ENCODE measurements at regions not wholly inside any gene's neighbourhood (a gene's known extent, or its start where the extent isn't known, plus 50 kb on each side); places are given as distances from the start of the nearest gene placed in this dataset.

GRCh38 chr13:63625869-63626268, 2210.2 kb upstream of the PCDH20 start:
- DNase-seq = peak in 1 of 7 donors; percentile 60
- Histone ChIP-seq H3K4me3 (no peak overlapping the region), H3K36me3 (replicated peaks in 1 of 2) (no peaks in the 10 kb centered on the region), H3K27me3 (no peaks in the 10 kb centered on the region), H3K4me1 (replicated peaks in 1 of 2) (no peaks in the 10 kb centered on the region), H3K27ac (peak overlapping the region in 1 of 5 donors; percentile 2), H3K9me3 (replicated peaks in 1 of 3) (no peaks in the 10 kb centered on the region)
- TF ChIP-seq POLR2A (IDR thresholded peaks at IDR 0.05) = no peak
- no peak for TF ChIP-seq CTCF (IDR thresholded peaks at IDR 0.05)
- intact Hi-C loops (cut with DNase I) = no loop called here
- 79 to 100% (median 88%) methylated on average over 1 of the region's 1 CpG for WGBS, 4 donors

GRCh38 chr13:63614874-63615612, 2199.4 kb upstream of the PCDH20 start:
- WGBS, 4 donors = 68 to 75% (median 72%) methylated on average over 5 of the region's 5 CpGs

GRCh38 chr13:63607153-63607552, 2191.5 kb upstream of the PCDH20 start:
- intact Hi-C loops (cut with DNase I) = no loop called here
- H3K36me3 ChIP-seq (replicated peaks in 1 of 2) = no peaks in the 10 kb centered on the region
- no peak overlapping the region for H3K4me3 ChIP-seq
- H3K9me3 ChIP-seq (replicated peaks in 1 of 3) = no peaks in the 10 kb centered on the region
- DNase-seq = no peak
- H3K27ac ChIP-seq = no peak overlapping the region
- no peak for TF ChIP-seq POLR2A (IDR thresholded peaks at IDR 0.05)
- TF ChIP-seq CTCF (IDR thresholded peaks at IDR 0.05) = no peak
- no peaks in the 10 kb centered on the region for H3K27me3 ChIP-seq
- no peaks in the 10 kb centered on the region for H3K4me1 ChIP-seq (replicated peaks in 1 of 2)
- WGBS, 4 donors = 76 to 98% (median 89%) methylated on average over 1 of the region's 1 CpG

More at GRCh38 chr13:63614874-63615612, 2199.4 kb upstream of the PCDH20 start:
- no peaks in the 10 kb centered on the region for H3K36me3 ChIP-seq (replicated peaks in 1 of 2)
- H3K27ac ChIP-seq = no peak overlapping the region
- intact Hi-C loops (cut with DNase I) = no loop called here
- H3K4me3 ChIP-seq = no peak overlapping the region
- H3K9me3 ChIP-seq (replicated peaks in 1 of 3) = no peaks in the 10 kb centered on the region
- H3K4me1 ChIP-seq (replicated peaks in 1 of 2) = no peaks in the 10 kb centered on the region
- H3K27me3 ChIP-seq = no peaks in the 10 kb centered on the region
- DNase-seq = no peak
- TF ChIP-seq POLR2A (IDR thresholded peaks at IDR 0.05) (no peak), CTCF (IDR thresholded peaks at IDR 0.05) (no peak)

GRCh38 chr13:63605962-63606361, 2190.3 kb upstream of the PCDH20 start:
- TF ChIP-seq CTCF (IDR thresholded peaks at IDR 0.05) (no peak), POLR2A (IDR thresholded peaks at IDR 0.05) (no peak)

More at GRCh38 chr13:63605962-63606361, 2190.3 kb upstream of the PCDH20 start:
- H3K4me1 ChIP-seq (replicated peaks in 1 of 2) = no peaks in the 10 kb centered on the region
- H3K36me3 ChIP-seq (replicated peaks in 1 of 2) = no peaks in the 10 kb centered on the region
- intact Hi-C loops (cut with DNase I) = no loop called here
- H3K9me3 ChIP-seq (replicated peaks in 1 of 3) = no peaks in the 10 kb centered on the region
- no peaks in the 10 kb centered on the region for H3K27me3 ChIP-seq
- DNase-seq = no peak
- no peak overlapping the region for H3K27ac ChIP-seq
- no peak overlapping the region for H3K4me3 ChIP-seq
